Lower lobe of right lung (tissue), 2 donors: ENCODE measurements at regions not wholly inside any gene's neighbourhood (a gene's known extent, or its start where the extent isn't known, plus 50 kb on each side); places are given as distances from the start of the nearest gene placed in this dataset.

Experiments
- ATAC-seq, 2 donors: fragments of 200-7000 bp; cut with Tn5 transposase; one replicate each; pipeline ENCODE4 v1.9.1; 2020 to 2022; ENCODE audit warnings: mild to moderate bottlenecking in 2 of 2, moderate library complexity in 2 of 2
- DNase-seq: peaks from one replicate; pipeline ENCODE4 v3.0.0-alpha.2; 2020
- H3K27ac ChIP-seq: fragments of 200-600 bp; one replicate; pipeline ENCODE4 v1.8.0; 2022
- H3K27me3 ChIP-seq: fragments of 200-600 bp; one replicate; pipeline ENCODE4 v1.8.0; 2022; ENCODE audit warnings: low read depth
- H3K36me3 ChIP-seq: fragments of 200-600 bp; one replicate; pipeline ENCODE4 v1.8.0; 2022; ENCODE audit warnings: mild to moderate bottlenecking
- H3K4me1 ChIP-seq: fragments of 200-600 bp; one replicate; pipeline ENCODE4 v1.8.0; 2022
- H3K4me3 ChIP-seq: fragments of 200-600 bp; one replicate; pipeline ENCODE4 v1.8.0; 2022; ENCODE audit warnings: mild to moderate bottlenecking
- H3K9me3 ChIP-seq: fragments of 200-600 bp; one replicate; pipeline ENCODE4 v1.8.0; 2022
- intact Hi-C: fragments of 100-400 bp; cut with DNase I; formaldehyde crosslinking; loops from one replicate; pipeline ENCODE4 v1.11.0; 2022
- TF ChIP-seq, protein P1 (sequence below): fragments of 200-600 bp; IDR thresholded peaks from one replicate; pipeline ENCODE4 v1.8.0; 2022; ENCODE audit warnings: antibody characterized with exemption, mild to moderate bottlenecking
- donor health status: DM: no; HTN: yes; CAD: no; lungs with severe emphysema.

DNA sequence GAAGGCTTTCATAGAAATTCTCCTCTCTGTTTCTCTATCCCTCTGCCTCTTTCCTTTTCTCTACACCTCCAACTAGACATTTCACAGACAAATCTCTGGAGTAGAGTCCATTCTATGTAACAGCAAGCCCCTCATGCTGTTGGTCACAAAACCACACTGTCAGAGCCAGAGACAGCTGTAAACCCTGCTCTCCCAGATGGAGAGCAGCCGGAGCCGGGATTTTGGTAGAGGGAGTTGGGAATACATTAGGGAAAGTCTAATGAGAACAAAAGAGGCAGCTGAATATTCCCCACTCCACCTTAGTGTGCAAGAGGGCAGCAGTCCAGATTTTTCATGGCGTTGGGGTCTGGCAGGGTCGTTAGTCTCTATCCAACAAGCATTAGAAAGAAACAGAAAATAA lies 68.3 kb upstream of the EDN1 start:
- H3K4me3 ChIP-seq: no peak overlapping the region
- intact Hi-C loops: no loop called here
- H3K27ac ChIP-seq: no peak overlapping the region
- no peaks in the 10 kb centered on the region for H3K4me1 ChIP-seq
- no peaks in the 10 kb centered on the region for H3K27me3 ChIP-seq
- TF ChIP-seq, protein P1, sequence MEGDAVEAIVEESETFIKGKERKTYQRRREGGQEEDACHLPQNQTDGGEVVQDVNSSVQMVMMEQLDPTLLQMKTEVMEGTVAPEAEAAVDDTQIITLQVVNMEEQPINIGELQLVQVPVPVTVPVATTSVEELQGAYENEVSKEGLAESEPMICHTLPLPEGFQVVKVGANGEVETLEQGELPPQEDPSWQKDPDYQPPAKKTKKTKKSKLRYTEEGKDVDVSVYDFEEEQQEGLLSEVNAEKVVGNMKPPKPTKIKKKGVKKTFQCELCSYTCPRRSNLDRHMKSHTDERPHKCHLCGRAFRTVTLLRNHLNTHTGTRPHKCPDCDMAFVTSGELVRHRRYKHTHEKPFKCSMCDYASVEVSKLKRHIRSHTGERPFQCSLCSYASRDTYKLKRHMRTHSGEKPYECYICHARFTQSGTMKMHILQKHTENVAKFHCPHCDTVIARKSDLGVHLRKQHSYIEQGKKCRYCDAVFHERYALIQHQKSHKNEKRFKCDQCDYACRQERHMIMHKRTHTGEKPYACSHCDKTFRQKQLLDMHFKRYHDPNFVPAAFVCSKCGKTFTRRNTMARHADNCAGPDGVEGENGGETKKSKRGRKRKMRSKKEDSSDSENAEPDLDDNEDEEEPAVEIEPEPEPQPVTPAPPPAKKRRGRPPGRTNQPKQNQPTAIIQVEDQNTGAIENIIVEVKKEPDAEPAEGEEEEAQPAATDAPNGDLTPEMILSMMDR: no peak
- ATAC-seq: no peak
- no peaks in the 10 kb centered on the region for H3K9me3 ChIP-seq
- no peaks in the 10 kb centered on the region for H3K36me3 ChIP-seq
- DNase-seq: no peak

DNA sequence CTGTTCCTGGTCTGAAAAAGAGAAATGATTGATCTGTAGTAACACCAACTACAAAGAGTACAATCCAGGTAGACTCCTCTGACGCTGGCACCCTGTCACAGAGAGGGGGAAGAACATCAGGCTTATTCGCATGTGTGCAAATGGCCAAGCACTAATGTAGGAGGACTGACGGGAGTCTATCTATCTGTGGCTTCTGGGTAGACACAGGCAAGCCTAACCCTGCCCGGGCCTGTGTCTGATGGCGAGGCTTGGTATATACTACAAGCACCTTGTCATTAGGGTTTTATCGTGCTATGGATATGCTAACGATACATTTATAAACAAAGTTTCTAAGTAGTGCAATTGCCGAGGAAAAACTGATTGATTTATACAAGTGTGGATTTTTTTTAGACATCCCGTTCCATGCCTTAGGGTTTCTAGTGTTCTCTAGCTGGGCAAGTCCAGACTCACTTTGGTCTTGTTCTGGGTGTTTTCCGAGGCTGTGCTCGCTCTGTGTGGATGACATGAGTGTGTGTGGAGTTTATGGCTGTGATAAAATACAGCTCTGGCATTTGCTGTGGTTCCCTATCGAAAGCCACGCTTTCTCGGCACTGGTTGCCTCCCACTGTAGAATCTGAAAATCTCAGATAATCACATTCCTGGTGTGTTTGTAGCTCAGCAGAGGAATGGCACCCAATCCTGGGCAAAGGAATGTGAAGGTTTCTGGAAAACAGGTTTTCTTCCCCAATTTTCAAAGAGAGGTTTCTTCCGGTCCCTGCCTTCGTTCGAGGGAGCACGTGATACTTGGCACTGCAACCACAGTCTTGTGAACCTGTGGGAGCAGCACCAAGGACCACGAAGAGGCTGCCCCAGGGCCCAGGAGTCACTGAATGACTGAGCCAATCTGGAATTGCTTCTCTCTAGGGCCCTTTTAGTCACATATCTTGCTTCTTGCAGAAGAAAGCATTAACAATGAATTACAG lies 67.5 kb upstream of the EDN1 start:
- TF ChIP-seq, protein P1: no peak
- H3K9me3 ChIP-seq: no peaks in the 10 kb centered on the region
- no peak overlapping the region for H3K27ac ChIP-seq
- no peaks in the 10 kb centered on the region for H3K4me1 ChIP-seq
- no peaks in the 10 kb centered on the region for H3K27me3 ChIP-seq
- H3K36me3 ChIP-seq: no peaks in the 10 kb centered on the region
- no peak overlapping the region for H3K4me3 ChIP-seq
- intact Hi-C loops: no loop called here
- ATAC-seq: no peak
- DNase-seq: no peak

DNA sequence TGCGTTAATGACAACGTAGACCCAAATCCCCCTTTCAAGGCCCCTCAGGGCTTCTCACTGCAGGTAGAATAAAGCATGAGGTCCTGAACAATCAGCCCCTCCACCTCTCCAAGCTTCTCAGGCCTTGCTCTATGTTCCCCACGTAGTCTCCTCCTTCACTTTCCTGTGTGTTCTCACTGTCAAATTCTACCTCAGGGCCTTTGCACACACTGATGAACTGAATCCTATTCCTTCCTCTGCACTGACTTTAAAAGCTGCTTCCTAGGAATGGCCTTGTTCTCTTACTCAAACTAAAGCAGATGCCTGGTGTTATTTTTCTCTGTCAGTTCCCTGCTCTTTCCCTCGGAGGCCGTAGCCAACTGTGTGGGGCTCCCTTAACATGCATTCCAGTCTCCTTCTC lies 66.8 kb upstream of the EDN1 start:
- TF ChIP-seq, protein P1: no peak
- DNase-seq (no peak), ATAC-seq (no peak)
- Histone ChIP-seq H3K4me3 (no peak overlapping the region), H3K9me3 (no peaks in the 10 kb centered on the region), H3K36me3 (no peaks in the 10 kb centered on the region), H3K27ac (no peak overlapping the region), H3K27me3 (no peaks in the 10 kb centered on the region), H3K4me1 (no peaks in the 10 kb centered on the region)
- intact Hi-C loops: no loop called here

DNA sequence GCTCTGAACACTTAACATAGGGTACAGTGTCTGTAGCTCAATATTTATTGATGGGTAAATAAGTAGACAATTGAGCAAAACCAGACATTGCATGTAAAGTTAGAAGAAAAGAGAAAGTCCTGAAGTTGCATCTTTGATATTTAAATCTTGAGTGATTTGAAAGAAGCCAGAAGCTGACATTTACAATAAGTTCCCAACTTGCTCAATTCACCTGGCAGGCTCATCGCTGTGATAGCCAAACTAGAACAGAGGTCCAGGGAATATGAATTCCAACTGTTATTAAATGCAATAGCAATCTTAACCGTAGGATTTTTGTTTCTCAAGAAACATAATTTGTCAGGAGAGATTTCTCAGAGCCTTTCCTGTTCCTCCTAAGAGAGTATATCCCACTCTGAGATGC lies 65.9 kb upstream of the EDN1 start:
- no peaks in the 10 kb centered on the region for H3K36me3 ChIP-seq
- no peak overlapping the region for H3K27ac ChIP-seq
- no peaks in the 10 kb centered on the region for H3K9me3 ChIP-seq
- intact Hi-C loops: no loop called here
- no peaks in the 10 kb centered on the region for H3K27me3 ChIP-seq
- no peak overlapping the region for H3K4me3 ChIP-seq
- TF ChIP-seq, protein P1: no peak
- ATAC-seq: no peak
- no peak for DNase-seq
- H3K4me1 ChIP-seq: no peaks in the 10 kb centered on the region

DNA sequence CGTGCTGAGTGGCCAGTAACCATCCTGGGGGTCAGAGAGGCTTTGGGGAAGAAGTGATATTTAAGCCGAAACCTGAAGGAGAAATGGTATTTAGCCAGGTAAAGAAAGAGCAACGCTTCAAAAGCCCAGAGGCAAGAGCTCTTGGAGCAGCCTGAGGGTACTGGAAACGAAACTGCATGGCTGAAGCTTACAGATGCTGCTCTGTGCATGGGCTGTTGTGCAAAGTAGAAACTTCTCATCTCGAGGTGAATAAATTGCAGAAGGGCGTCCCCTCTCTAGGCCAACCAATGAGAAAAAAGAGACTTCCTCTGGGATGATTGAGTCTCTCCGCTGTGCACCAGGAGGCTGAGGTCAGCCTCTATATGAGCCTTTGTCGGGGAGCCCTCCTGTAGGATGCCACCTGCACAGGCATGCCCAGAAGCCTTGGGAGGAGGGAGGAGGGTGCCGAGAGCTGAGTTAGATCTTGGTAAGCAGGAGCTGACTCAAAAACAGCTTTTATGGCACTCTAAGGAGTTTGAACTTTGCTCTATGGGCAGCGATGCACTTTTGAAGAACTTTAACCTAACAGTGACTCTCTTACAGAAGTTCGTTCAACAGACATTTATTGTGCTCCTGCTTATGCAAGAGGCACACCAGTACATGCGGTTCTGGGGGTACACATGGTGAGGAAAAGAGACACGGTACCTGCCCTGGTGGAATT lies 61.6 kb upstream of the EDN1 start:
- Histone ChIP-seq H3K27ac (no peak overlapping the region), H3K9me3 (no peaks in the 10 kb centered on the region), H3K36me3 (no peaks in the 10 kb centered on the region), H3K27me3 (no peaks in the 10 kb centered on the region), H3K4me1 (peaks cover 9% of the 10 kb centered on the region), H3K4me3 (no peak overlapping the region)
- DNase-seq: no peak
- intact Hi-C loops: no loop called here
- TF ChIP-seq, protein P1: no peak
- no peak for ATAC-seq
